ENCODE measurements at regions not wholly inside any gene's neighbourhood (a gene's known extent, or its start where the extent isn't known, plus 50 kb on each side); places are given as distances from the start of the nearest gene placed in this dataset.

DNA sequence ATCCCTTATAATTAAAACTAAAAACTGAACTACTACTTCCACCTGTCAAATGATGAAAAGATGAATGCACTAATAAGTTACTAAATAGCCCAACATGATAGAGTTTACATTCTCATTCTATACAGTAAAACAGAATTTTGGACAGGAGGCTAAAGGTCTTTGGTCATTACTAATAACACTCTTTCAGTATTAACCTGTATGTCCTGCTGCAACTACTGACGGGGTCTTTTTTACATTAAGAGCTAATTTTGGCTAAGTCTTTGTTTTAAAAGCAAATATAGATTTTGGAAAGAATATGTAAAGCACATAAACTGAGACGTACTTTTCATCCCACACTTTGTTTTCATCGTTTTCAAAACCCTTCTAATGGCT lies 175.4 kb upstream of the CDKN3 start:
- TF ChIP-seq, protein P1, sequence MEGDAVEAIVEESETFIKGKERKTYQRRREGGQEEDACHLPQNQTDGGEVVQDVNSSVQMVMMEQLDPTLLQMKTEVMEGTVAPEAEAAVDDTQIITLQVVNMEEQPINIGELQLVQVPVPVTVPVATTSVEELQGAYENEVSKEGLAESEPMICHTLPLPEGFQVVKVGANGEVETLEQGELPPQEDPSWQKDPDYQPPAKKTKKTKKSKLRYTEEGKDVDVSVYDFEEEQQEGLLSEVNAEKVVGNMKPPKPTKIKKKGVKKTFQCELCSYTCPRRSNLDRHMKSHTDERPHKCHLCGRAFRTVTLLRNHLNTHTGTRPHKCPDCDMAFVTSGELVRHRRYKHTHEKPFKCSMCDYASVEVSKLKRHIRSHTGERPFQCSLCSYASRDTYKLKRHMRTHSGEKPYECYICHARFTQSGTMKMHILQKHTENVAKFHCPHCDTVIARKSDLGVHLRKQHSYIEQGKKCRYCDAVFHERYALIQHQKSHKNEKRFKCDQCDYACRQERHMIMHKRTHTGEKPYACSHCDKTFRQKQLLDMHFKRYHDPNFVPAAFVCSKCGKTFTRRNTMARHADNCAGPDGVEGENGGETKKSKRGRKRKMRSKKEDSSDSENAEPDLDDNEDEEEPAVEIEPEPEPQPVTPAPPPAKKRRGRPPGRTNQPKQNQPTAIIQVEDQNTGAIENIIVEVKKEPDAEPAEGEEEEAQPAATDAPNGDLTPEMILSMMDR (IDR thresholded peaks at IDR 0.05), result no peak
- TF ChIP-seq POLR2A (IDR thresholded peaks at IDR 0.05), result no peak
